Breast epithelium (tissue), 4 donors: ENCODE measurements at regions not wholly inside any gene's neighbourhood (a gene's known extent, or its start where the extent isn't known, plus 50 kb on each side); places are given as distances from the start of the nearest gene placed in this dataset.
A peak's percentile ranks its signal among the peaks of the same experiment; 100 is the strongest.

Experiments
- DNase-seq, 2 donors: peaks; one replicate each; pipeline ENCODE4 v3.0.0-alpha.2; 2019; ENCODE audit warnings: low spot score in 2 of 2
- H3K27ac ChIP-seq, 2 donors: fragments of 200-600 bp; sonication (generic) in 1 of 2; one replicate each; pipeline ENCODE4 v1.5.1; 2016 to 2019; ENCODE audit warnings: mild to moderate bottlenecking in 1 of 2
- H3K27me3 ChIP-seq, 2 donors: fragments of 200-600 bp; sonication (generic) in 1 of 2; one replicate each; pipeline versions ENCODE4 v1.5.1 to v1.6.0; 2017 to 2019; ENCODE audit warnings: control low read depth in 1 of 2, mild to moderate bottlenecking in 1 of 2
- H3K36me3 ChIP-seq: fragments of 200-600 bp; one replicate; pipeline ENCODE4 v1.5.1; 2019
- H3K4me1 ChIP-seq, 2 donors: fragments of 200-600 bp; sonication (generic); one replicate each; pipeline ENCODE4 v1.5.1; 2016 to 2019; ENCODE audit warnings: control low read depth in 1 of 2
- H3K4me3 ChIP-seq, 3 donors: fragments of 200-600 bp; sonication (generic); 1 replicate in 2 of 3; 2 replicates in 1 of 3; pipeline ENCODE4 v1.5.1; 2016 to 2019; ENCODE audit warnings: mild to moderate bottlenecking in 3 of 3, moderate library complexity in 2 of 3
- H3K9me3 ChIP-seq, 2 donors: fragments of 200-600 bp; sonication (generic) in 1 of 2; one replicate each; pipeline ENCODE4 v1.5.1; 2016 to 2019; ENCODE audit warnings: control low read depth in 1 of 2
- CTCF ChIP-seq, 3 donors: fragments of 450-650 bp; IDR thresholded peaks; one replicate each; pipeline ENCODE4 v1.5.1; 2016 to 2017; ENCODE audit warnings: antibody characterized with exemption in 3 of 3, mild to moderate bottlenecking in 3 of 3, moderate library complexity in 3 of 3
- POLR2A ChIP-seq: fragments of 450-650 bp; IDR thresholded peaks from one replicate; pipeline ENCODE4 v1.6.1; 2016; ENCODE audit warnings: antibody characterized with exemption, mild to moderate bottlenecking, moderate library complexity
- POLR2AphosphoS5 ChIP-seq, 3 donors: sonication (generic); formaldehyde crosslinking; IDR thresholded peaks; one replicate each; pipeline ENCODE4 v1.6.1; 2017; ENCODE audit warnings: antibody characterized with exemption in 3 of 3
- intact Hi-C: fragments of 100-400 bp; cut with DNase I; formaldehyde crosslinking; loops from one replicate; pipeline ENCODE4 v1.15.1; 2023; ENCODE audit warnings: low total_unique reads

DNA sequence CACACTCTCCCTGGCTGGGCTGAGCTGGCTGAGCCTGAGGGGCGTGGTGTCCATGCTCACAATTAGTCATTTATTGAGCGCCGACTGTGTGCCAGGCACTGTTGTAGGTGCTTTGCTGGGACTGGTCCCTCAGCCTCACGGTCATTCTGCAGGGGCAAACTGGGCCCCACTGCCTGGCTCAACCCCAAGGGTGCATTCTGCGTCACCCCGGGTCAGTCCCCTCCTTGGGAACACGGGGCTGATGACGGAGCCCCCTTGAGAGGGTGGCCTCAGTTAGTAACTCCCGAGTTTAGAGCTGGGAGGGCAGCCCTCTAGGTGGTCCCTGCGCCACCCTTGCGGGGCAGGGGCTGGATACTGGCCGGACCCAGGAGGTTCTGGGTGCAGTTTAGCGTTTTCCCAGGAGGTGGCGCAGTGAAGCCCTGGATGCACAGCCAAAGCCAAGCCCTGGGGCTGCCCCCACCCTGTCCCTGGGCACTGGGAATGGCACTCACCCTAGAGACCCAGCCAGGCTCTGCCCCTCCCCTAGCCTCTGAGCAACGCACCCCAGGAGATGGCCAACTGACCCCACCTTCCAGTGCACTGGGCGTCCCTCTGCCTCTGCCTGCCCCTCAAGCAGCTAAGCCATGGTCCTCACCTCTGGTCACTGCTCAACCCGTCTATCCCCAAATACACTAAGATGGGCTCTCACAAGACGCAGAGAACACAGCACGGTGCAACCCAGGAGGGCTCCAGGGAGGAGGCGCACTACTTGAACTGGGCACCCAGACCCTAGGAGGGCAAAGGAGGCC, 243.2 kb upstream of the GSE1 start:
- DNase-seq, result no peak
- TF ChIP-seq POLR2AphosphoS5 (IDR thresholded peaks at IDR 0.05) (no peak), POLR2A (no peak), CTCF (IDR thresholded peaks at IDR 0.05) (peak; percentile 56 to 78 (median 65))
- intact Hi-C loops, result no loop called here
- H3K27ac ChIP-seq, result peak overlapping the region; percentile 81 to 85
- no peaks in the 10 kb centered on the region for H3K27me3 ChIP-seq
- H3K4me3 ChIP-seq, result no peak overlapping the region
- no peaks in the 10 kb centered on the region for H3K9me3 ChIP-seq
- H3K36me3 ChIP-seq, result no peaks in the 10 kb centered on the region
- peaks cover 10 to 11% of the 10 kb centered on the region in 2 donors for H3K4me1 ChIP-seq

GRCh38 chr16:85370543-85370880, 242.6 kb upstream of the GSE1 start:
- intact Hi-C loops, result no loop called here
- Histone ChIP-seq H3K4me1 (peaks cover 10 to 11% of the 10 kb centered on the region in 2 donors), H3K27ac (peak overlapping the region; percentile 81 to 85), H3K9me3 (no peaks in the 10 kb centered on the region), H3K36me3 (no peaks in the 10 kb centered on the region), H3K4me3 (peak overlapping the region; percentile 35 to 54 (median 36)), H3K27me3 (no peaks in the 10 kb centered on the region)
- TF ChIP-seq POLR2AphosphoS5 (IDR thresholded peaks at IDR 0.05) (no peak), CTCF (IDR thresholded peaks at IDR 0.05) (no peak), POLR2A (no peak)
- DNase-seq, result no peak

- Histone ChIP-seq H3K36me3 (no peaks in the 10 kb centered on the region), H3K9me3 (no peaks in the 10 kb centered on the region), H3K27me3 (no peaks in the 10 kb centered on the region), H3K4me1 (peaks cover 10 to 13% of the 10 kb centered on the region in 2 donors), H3K27ac (peak overlapping the region; percentile 81 to 85), H3K4me3 (peak overlapping the region; percentile 35 to 54 (median 36))
- intact Hi-C loops, result no loop called here
- TF ChIP-seq POLR2A, result no peak
- TF ChIP-seq POLR2AphosphoS5 (IDR thresholded peaks at IDR 0.05), result no peak
- TF ChIP-seq CTCF (IDR thresholded peaks at IDR 0.05), result no peak
- DNase-seq, result peak; percentile 60 to 77
Measured at GRCh38 chr16:85370881-85371651, 242.1 kb upstream of the GSE1 start.

DNA sequence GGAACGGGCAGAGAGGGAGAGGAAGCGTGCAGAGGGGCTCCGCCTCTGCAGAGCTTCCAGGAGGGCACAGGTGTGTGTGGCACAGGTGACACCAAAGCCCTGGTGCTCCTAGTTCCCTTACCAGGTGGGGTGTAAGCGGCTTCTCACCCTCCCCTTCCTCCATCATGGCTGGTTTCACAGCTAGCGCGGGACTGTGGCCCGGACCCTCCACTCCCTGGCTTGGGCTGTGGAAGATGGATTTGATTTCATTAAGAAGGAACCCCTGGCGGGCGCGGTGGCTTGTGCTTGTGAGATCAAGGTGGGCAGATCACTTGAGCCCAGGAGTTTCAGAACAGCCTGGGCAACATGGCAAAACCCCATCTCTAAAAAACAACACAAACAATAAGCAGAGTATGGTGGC, 241.2 kb upstream of the GSE1 start:
- intact Hi-C loops, result no loop called here
- Histone ChIP-seq H3K4me1 (peaks cover 18 to 22% of the 10 kb centered on the region in 2 donors), H3K27me3 (no peaks in the 10 kb centered on the region), H3K4me3 (peak overlapping the region; percentile 35 to 54 (median 36)), H3K27ac (peak overlapping the region; percentile 81 to 85), H3K9me3 (no peaks in the 10 kb centered on the region), H3K36me3 (no peaks in the 10 kb centered on the region)
- TF ChIP-seq POLR2A (no peak), POLR2AphosphoS5 (IDR thresholded peaks at IDR 0.05) (no peak), CTCF (IDR thresholded peaks at IDR 0.05) (no peak)
- DNase-seq, result no peak
